Uterus (tissue), 2 donors: ENCODE measurements at regions not wholly inside any gene's neighbourhood (a gene's known extent, or its start where the extent isn't known, plus 50 kb on each side); places are given as distances from the start of the nearest gene placed in this dataset.

ENCODE experiments used
- POLR2A ChIP-seq, 2 donors: fragments of 450-650 bp; IDR thresholded peaks; one replicate each; pipeline ENCODE4 v1.6.1; 2016; ENCODE audit warnings: antibody characterized with exemption in 2 of 2, mild to moderate bottlenecking in 1 of 2, moderate library complexity in 1 of 2
- TF ChIP-seq, protein P1 (sequence below), 4 experiments: fragments of 200-600 bp in 2 of 4; fragments of 450-650 bp in 2 of 4; sonication (generic) in 2 of 4; IDR thresholded peaks; one replicate each; pipeline ENCODE4 v1.5.1; 2016 to 2019; ENCODE audit warnings: antibody characterized with exemption in 4 of 4, mild to moderate bottlenecking in 2 of 4, moderate library complexity in 1 of 4

GRCh38 chr2:21429747-21430146, 306.0 kb downstream of the TDRD15 start:
- TF ChIP-seq, protein P1, sequence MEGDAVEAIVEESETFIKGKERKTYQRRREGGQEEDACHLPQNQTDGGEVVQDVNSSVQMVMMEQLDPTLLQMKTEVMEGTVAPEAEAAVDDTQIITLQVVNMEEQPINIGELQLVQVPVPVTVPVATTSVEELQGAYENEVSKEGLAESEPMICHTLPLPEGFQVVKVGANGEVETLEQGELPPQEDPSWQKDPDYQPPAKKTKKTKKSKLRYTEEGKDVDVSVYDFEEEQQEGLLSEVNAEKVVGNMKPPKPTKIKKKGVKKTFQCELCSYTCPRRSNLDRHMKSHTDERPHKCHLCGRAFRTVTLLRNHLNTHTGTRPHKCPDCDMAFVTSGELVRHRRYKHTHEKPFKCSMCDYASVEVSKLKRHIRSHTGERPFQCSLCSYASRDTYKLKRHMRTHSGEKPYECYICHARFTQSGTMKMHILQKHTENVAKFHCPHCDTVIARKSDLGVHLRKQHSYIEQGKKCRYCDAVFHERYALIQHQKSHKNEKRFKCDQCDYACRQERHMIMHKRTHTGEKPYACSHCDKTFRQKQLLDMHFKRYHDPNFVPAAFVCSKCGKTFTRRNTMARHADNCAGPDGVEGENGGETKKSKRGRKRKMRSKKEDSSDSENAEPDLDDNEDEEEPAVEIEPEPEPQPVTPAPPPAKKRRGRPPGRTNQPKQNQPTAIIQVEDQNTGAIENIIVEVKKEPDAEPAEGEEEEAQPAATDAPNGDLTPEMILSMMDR (IDR thresholded peaks at IDR 0.05) = no peak
- no peak for TF ChIP-seq POLR2A (IDR thresholded peaks at IDR 0.05)
